OCI-LY1 (cell line): ENCODE measurements at regions not wholly inside any gene's neighbourhood (a gene's known extent, or its start where the extent isn't known, plus 50 kb on each side); places are given as distances from the start of the nearest gene placed in this dataset.
"Not testable (repeated sequence)": the region's sequence is repeated elsewhere in the genome, so short reads cannot be mapped to it uniquely, and the experiment has no call there.

Source experiments
- H2AFZ ChIP-seq: fragments of 200-600 bp; sonication (generic), shearing (Covaris generic); 2 replicates; pipeline ENCODE4 v1.6.0; 2014; ENCODE audit warnings: antibody characterized with exemption, mild to moderate bottlenecking, low read length
- H3F3A ChIP-seq: fragments of 200-600 bp; sonication (generic), shearing (Covaris generic); 2 replicates; pipeline ENCODE4 v1.6.0; 2014; ENCODE audit warnings: mild to moderate bottlenecking, antibody characterized with exemption, low read length, moderate library complexity; ENCODE audit not compliant: insufficient read depth
- H3K27ac ChIP-seq: fragments of 200-600 bp; sonication (generic); 2 replicates; pipeline ENCODE4 v1.5.1; 2014; ENCODE audit warnings: low read length, mixed run types, mild to moderate bottlenecking, low read depth; ENCODE audit not compliant: poor library complexity, severe bottlenecking
- H3K27me3 ChIP-seq: fragments of 200-600 bp; sonication (generic); 2 replicates; pipeline ENCODE4 v1.6.0; 2014; ENCODE audit warnings: antibody characterized with exemption, mild to moderate bottlenecking, low read length, moderate library complexity; ENCODE audit not compliant: insufficient read depth
- H3K36me3 ChIP-seq: fragments of 200-600 bp; sonication (generic); 2 replicates; pipeline ENCODE4 v1.6.1; 2014; ENCODE audit warnings: mild to moderate bottlenecking, antibody characterized with exemption, low read length, moderate library complexity, mixed read lengths; ENCODE audit not compliant: insufficient read depth
- H3K4me1 ChIP-seq: fragments of 200-600 bp; sonication (generic); 2 replicates; pipeline ENCODE4 v1.5.1; 2014; ENCODE audit warnings: mild to moderate bottlenecking, low read length, moderate library complexity; ENCODE audit not compliant: insufficient read depth, severe bottlenecking
- H3K4me2 ChIP-seq: fragments of 200-600 bp; sonication (generic), shearing (Covaris generic); 2 replicates; pipeline ENCODE4 v1.6.1; 2014; ENCODE audit warnings: low read length
- H3K4me3 ChIP-seq: fragments of 200-600 bp; sonication (generic); 2 replicates; pipeline ENCODE4 v1.5.1; 2014; ENCODE audit warnings: low read length, low read depth, mild to moderate bottlenecking, mixed read lengths; ENCODE audit not compliant: poor library complexity, severe bottlenecking
- H3K79me2 ChIP-seq: fragments of 200-600 bp; shearing (Covaris generic); 2 replicates; pipeline ENCODE4 v1.6.1; 2016; ENCODE audit warnings: mixed run types, low read length, mixed read lengths; ENCODE audit not compliant: insufficient read depth
- H3K9ac ChIP-seq: fragments of 200-600 bp; sonication (generic), shearing (Covaris generic); 2 replicates; pipeline ENCODE4 v1.6.1; 2014; ENCODE audit warnings: mild to moderate bottlenecking, low read length, mixed read lengths
- H3K9me2 ChIP-seq: fragments of 200-600 bp; sonication (generic), shearing (Covaris generic); 2 replicates; pipeline ENCODE4 v1.6.1; 2014; ENCODE audit warnings: low read depth, mild to moderate bottlenecking, low read length, mixed read lengths
- H3K9me3 ChIP-seq: fragments of 200-600 bp; shearing (Covaris generic); 2 replicates; pipeline ENCODE4 v1.6.1; 2014; ENCODE audit warnings: low read length, mixed read lengths
- H4K20me1 ChIP-seq: fragments of 200-600 bp; sonication (generic), shearing (Covaris generic); 2 replicates; pipeline ENCODE4 v1.6.0; 2016; ENCODE audit warnings: mild to moderate bottlenecking, low read length; ENCODE audit not compliant: insufficient read depth
- CTCF ChIP-seq: fragments of 200-600 bp; sonication (generic), shearing (Covaris generic); IDR thresholded peaks from 2 replicates; pipeline ENCODE4 v1.5.1; 2017; ENCODE audit warnings: mild to moderate bottlenecking, antibody characterized with exemption, low read length, moderate library complexity, mixed read lengths
- EZH2 ChIP-seq: fragments of 200-600 bp; sonication (generic), shearing (Covaris generic); IDR thresholded peaks from 2 replicates; pipeline ENCODE4 v1.8.0; 2017; ENCODE audit warnings: borderline replicate concordance, mixed run types, mild to moderate bottlenecking, antibody characterized with exemption, low read length, moderate library complexity, mixed read lengths

- Histone ChIP-seq H3K9ac (no peak overlapping the region), H3K4me3 (no peak overlapping the region), H3K9me3 (no peaks in the 10 kb centered on the region), H3K27me3 (no peaks in the 10 kb centered on the region; the same call in none of the 2 replicates), H3K79me2 (no peaks in the 10 kb centered on the region), H3K4me2 (no peak overlapping the region), H3K4me1 (no peaks in the 10 kb centered on the region), H4K20me1 (no peaks in the 10 kb centered on the region), H3F3A (no peaks in the 10 kb centered on the region), H3K36me3 (no peaks in the 10 kb centered on the region), H3K9me2 (no peaks in the 10 kb centered on the region), H3K27ac (no peak overlapping the region), H2AFZ (no peak overlapping the region)
- TF ChIP-seq EZH2 (no peak), CTCF (no peak)
Observed at GRCh38 chr9:126071076-126071750, 255.4 kb upstream of the MVB12B start.

DNA sequence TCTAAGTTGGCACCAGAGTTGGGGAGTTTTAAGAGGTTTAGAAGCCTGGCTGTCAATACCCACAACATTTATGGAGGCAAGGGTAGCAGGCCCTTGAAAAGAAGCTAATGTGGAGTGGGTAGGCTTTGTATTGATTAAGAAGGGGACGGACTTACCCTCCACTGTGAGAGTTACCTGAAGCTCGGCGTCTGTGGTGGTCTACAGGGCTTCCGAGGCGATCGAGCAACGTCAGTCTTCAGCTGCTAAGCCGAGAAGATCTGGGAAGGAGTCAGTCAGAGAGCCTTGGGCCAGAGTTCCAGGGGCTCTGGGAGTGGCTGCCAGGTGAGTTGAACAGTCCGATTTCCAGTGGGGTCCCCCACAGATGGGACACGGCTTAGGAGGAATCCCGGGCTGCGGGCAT lies 249.0 kb upstream of the MVB12B start:
- not testable (repeated sequence) for H3K4me3 ChIP-seq, H3K9ac ChIP-seq, H3F3A ChIP-seq, H3K27me3 ChIP-seq, H3K4me1 ChIP-seq, H3K27ac ChIP-seq, H3K9me3 ChIP-seq, H3K4me2 ChIP-seq, H4K20me1 ChIP-seq, H3K36me3 ChIP-seq, H3K9me2 ChIP-seq, H2AFZ ChIP-seq, H3K79me2 ChIP-seq

GRCh38 chr9:126080641-126081040 lies 246.0 kb upstream of the MVB12B start:
- H3K9me3 ChIP-seq = no peaks in the 10 kb centered on the region

More at GRCh38 chr9:126080641-126081040, 246.0 kb upstream of the MVB12B start:
- TF ChIP-seq EZH2 = no peak
- TF ChIP-seq CTCF = no peak
- no peak overlapping the region for H3K9ac ChIP-seq
- no peak overlapping the region for H2AFZ ChIP-seq
- no peaks in the 10 kb centered on the region for H3K4me1 ChIP-seq
- H3K4me2 ChIP-seq = no peak overlapping the region
- H4K20me1 ChIP-seq = no peaks in the 10 kb centered on the region
- H3F3A ChIP-seq = no peaks in the 10 kb centered on the region
- H3K79me2 ChIP-seq = no peaks in the 10 kb centered on the region
- H3K27ac ChIP-seq = no peak overlapping the region
- H3K4me3 ChIP-seq = no peak overlapping the region
- H3K36me3 ChIP-seq = no peaks in the 10 kb centered on the region
- H3K27me3 ChIP-seq = no peaks in the 10 kb centered on the region
- H3K9me2 ChIP-seq = no peaks in the 10 kb centered on the region
